Retina (tissue), 1 donor: ENCODE measurements at regions not wholly inside any gene's neighbourhood (a gene's known extent, or its start where the extent isn't known, plus 50 kb on each side); places are given as distances from the start of the nearest gene placed in this dataset.
"Not testable (repeated sequence)": the region's sequence is repeated elsewhere in the genome, so short reads cannot be mapped to it uniquely, and the experiment has no call there.

Experiments used
- DNase-seq: peaks from one replicate; pipeline ENCODE4 v3.0.0-alpha.2; 2016

GRCh38 chr5:88666761-88667495, 216.1 kb downstream of the MEF2C start:
- DNase-seq = peak; percentile 77

GRCh38 chr5:88665750-88666215, 217.2 kb downstream of the MEF2C start:
- DNase-seq = peak; percentile 89

- DNase-seq = no peak
These were observed 218.3 kb downstream of the MEF2C start for GRCh38 chr5:88664645-88665044.

GRCh38 chr5:88663793-88664216, 219.2 kb downstream of the MEF2C start:
- DNase-seq = peak; percentile 54

GRCh38 chr5:88662846-88663245, 220.1 kb downstream of the MEF2C start:
- DNase-seq = no peak

GRCh38 chr5:88661806-88662207, 221.2 kb downstream of the MEF2C start:
- DNase-seq = no peak

GRCh38 chr5:88660947-88661805, 221.8 kb downstream of the MEF2C start:
- peak; percentile 99 for DNase-seq

GRCh38 chr5:88660264-88660946, 222.6 kb downstream of the MEF2C start:
- DNase-seq = no peak

- peak; percentile 79 for DNase-seq
These were observed 223.3 kb downstream of the MEF2C start for GRCh38 chr5:88659529-88660263.

- no peak for DNase-seq
These were observed 224.1 kb downstream of the MEF2C start for GRCh38 chr5:88658886-88659285.

- DNase-seq = no peak
These were observed 224.8 kb downstream of the MEF2C start for GRCh38 chr5:88657906-88658775.

- no peak for DNase-seq
These were observed 225.8 kb downstream of the MEF2C start for GRCh38 chr5:88657136-88657535.

GRCh38 chr5:88656221-88656950, 226.6 kb downstream of the MEF2C start:
- DNase-seq = no peak

GRCh38 chr5:88653471-88653870, 229.5 kb downstream of the MEF2C start:
- no peak for DNase-seq

- no peak for DNase-seq
These were observed 235.1 kb downstream of the MEF2C start for GRCh38 chr5:88647901-88648300.

GRCh38 chr5:88646866-88647265, 236.1 kb downstream of the MEF2C start:
- no peak for DNase-seq

GRCh38 chr5:88644676-88645075, 238.3 kb downstream of the MEF2C start:
- DNase-seq = no peak

GRCh38 chr5:88643315-88643714, 239.7 kb downstream of the MEF2C start:
- no peak for DNase-seq

- no peak for DNase-seq
These were observed 249.0 kb downstream of the MEF2C start for GRCh38 chr5:88634014-88634413.

- DNase-seq = not testable (repeated sequence)
These were observed 260.1 kb downstream of the MEF2C start for GRCh38 chr5:88622890-88623289.

- DNase-seq = not testable (repeated sequence)
These were observed 267.2 kb downstream of the MEF2C start for GRCh38 chr5:88615767-88616166.
